ENCODE measurements at regions not wholly inside any gene's neighbourhood (a gene's known extent, or its start where the extent isn't known, plus 50 kb on each side); places are given as distances from the start of the nearest gene placed in this dataset.

DNA sequence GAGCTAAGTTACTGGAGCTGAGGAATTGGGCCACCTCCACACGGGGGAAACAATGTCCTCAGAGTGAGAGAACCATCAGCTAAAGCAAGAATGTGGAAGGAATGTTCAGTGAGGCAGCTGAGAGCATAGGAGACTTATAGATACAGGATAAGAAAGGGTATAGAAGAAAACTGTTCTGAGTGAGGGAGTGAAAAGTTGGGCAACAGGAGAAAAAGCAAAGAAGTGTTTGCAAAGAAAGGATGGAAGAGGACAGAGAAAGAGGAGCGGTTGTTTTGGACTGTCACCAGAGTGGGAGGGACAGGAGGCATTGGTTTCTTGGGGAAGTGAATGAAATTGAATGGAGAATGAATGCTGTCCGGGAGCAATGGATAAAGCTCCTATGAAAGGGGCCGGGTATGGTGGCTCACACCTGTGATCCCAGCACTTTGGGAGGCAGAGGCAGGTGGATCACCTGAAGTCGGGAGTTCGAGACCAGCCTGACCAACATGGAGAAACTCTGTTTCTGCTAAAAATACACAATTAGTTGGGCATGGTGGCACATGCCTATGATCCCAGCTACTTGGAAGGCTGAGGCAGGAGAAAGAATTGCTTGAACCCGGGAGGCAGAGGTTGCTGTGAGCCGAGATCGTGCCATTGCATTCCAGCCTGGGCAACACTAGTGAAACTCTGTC is 296.5 kb downstream of the ADGB start:
- TF ChIP-seq CTCF (IDR thresholded peaks at IDR 0.05) (no peak), POLR2A (IDR thresholded peaks at IDR 0.05) (no peak)
